Prostate gland (tissue), 2 donors: ENCODE measurements at regions not wholly inside any gene's neighbourhood (a gene's known extent, or its start where the extent isn't known, plus 50 kb on each side); places are given as distances from the start of the nearest gene placed in this dataset.

Experiments used
- DNase-seq: peaks from one replicate; pipeline ENCODE4 v3.0.0-alpha.2; 2019; ENCODE audit warnings: low spot score
- H3K27ac ChIP-seq, 2 donors: fragments of 200-600 bp; sonication (generic); 2 replicates each; pipeline ENCODE4 v1.5.1; 2017 to 2019
- H3K27me3 ChIP-seq: fragments of 200-600 bp; sonication (generic); replicated peaks from 2 replicates; pipeline ENCODE4 v1.5.1; 2019; ENCODE audit not compliant: insufficient read depth
- H3K36me3 ChIP-seq, 2 donors: fragments of 200-600 bp; sonication (generic); 1 replicate in 1 of 2; 2 replicates in 1 of 2; pipeline versions ENCODE4 v1.5.1 to v1.8.1; 2017 to 2019
- H3K4me1 ChIP-seq: fragments of 200-600 bp; sonication (generic); replicated peaks from 2 replicates; pipeline ENCODE4 v1.5.1; 2019
- H3K4me3 ChIP-seq, 2 donors: fragments of 200-600 bp; sonication (generic); 2 replicates each; pipeline ENCODE4 v1.5.1; 2017 to 2019
- H3K9me3 ChIP-seq: fragments of 200-600 bp; sonication (generic); 2 replicates; pipeline ENCODE4 v1.5.1; 2017
- POLR2A ChIP-seq: fragments of 450-650 bp; IDR thresholded peaks from one replicate; pipeline ENCODE4 v1.6.1; 2016; ENCODE audit warnings: antibody characterized with exemption, mild to moderate bottlenecking
- POLR2AphosphoS5 ChIP-seq: sonication (generic); formaldehyde crosslinking; IDR thresholded peaks from one replicate; pipeline ENCODE4 v1.6.1; 2017; ENCODE audit warnings: antibody characterized with exemption
- WGBS: methylation state at CpG from one replicate; pipeline ENCODE4 v1.1.5; 2018; 5-methylcytosine and 5-hydroxymethylcytosine counted together
- intact Hi-C: fragments of 100-400 bp; cut with DNase I; formaldehyde crosslinking; loops from one replicate; pipeline ENCODE4 v1.14.2; 2022
- TF ChIP-seq, protein P1 (sequence below), 4 experiments: fragments of 200-600 bp in 2 of 4; fragments of 450-650 bp in 2 of 4; sonication (generic) in 2 of 4; IDR thresholded peaks; 1 replicate in 3 of 4; 2 replicates in 1 of 4; pipeline ENCODE4 v1.5.1; 2016 to 2019; ENCODE audit warnings: antibody characterized with exemption in 4 of 4, mild to moderate bottlenecking in 2 of 4, moderate library complexity in 2 of 4

DNA sequence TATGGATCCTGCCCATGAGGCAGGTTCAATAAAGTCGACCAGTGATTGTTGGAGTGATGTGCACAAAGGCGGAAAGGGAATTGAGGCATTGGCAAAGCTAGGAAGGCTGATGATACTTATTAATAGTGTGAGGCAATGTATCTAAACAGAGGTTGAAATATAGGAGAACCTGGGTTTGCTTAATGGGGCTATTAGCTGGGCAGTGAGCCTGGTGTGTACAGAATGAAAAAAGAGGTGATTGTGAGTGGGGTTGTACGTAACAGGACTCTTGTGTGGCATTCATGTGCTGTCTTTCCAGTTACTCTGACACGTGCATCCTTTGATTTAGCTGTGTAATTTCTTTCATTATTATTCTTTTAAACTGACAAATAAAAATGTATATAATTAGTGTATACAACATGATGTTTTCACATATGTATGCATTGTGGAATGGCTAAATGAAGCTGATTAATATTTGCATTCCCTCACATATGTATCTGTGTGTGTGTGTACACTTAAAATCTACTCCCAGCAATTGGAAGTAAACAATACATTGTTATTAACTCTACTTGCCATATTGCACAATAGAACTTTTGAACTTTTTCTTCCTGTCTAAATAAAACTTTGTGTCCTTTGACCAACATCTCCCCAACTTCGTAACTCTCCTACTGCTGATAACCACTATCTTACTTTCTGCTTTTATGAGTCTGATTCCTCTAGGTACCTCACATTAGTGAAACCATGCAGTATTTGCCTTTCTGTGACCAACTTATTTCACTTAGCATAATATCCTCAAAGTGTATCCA is 220.5 kb upstream of the SLC35B3 start:
- H3K36me3 ChIP-seq: no peaks in the 10 kb centered on the region
- no peak for DNase-seq
- TF ChIP-seq POLR2AphosphoS5: no peak
- TF ChIP-seq, protein P1, sequence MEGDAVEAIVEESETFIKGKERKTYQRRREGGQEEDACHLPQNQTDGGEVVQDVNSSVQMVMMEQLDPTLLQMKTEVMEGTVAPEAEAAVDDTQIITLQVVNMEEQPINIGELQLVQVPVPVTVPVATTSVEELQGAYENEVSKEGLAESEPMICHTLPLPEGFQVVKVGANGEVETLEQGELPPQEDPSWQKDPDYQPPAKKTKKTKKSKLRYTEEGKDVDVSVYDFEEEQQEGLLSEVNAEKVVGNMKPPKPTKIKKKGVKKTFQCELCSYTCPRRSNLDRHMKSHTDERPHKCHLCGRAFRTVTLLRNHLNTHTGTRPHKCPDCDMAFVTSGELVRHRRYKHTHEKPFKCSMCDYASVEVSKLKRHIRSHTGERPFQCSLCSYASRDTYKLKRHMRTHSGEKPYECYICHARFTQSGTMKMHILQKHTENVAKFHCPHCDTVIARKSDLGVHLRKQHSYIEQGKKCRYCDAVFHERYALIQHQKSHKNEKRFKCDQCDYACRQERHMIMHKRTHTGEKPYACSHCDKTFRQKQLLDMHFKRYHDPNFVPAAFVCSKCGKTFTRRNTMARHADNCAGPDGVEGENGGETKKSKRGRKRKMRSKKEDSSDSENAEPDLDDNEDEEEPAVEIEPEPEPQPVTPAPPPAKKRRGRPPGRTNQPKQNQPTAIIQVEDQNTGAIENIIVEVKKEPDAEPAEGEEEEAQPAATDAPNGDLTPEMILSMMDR (IDR thresholded peaks at IDR 0.05): no peak
- TF ChIP-seq POLR2A: no peak
- intact Hi-C loops: no loop called here
- H3K27me3 ChIP-seq: no peaks in the 10 kb centered on the region
- no peaks in the 10 kb centered on the region for H3K9me3 ChIP-seq
- no peak overlapping the region for H3K27ac ChIP-seq
- WGBS: 79% methylated on average over 5 of the region's 5 CpGs
- no peaks in the 10 kb centered on the region for H3K4me1 ChIP-seq
- H3K4me3 ChIP-seq: no peak overlapping the region

DNA sequence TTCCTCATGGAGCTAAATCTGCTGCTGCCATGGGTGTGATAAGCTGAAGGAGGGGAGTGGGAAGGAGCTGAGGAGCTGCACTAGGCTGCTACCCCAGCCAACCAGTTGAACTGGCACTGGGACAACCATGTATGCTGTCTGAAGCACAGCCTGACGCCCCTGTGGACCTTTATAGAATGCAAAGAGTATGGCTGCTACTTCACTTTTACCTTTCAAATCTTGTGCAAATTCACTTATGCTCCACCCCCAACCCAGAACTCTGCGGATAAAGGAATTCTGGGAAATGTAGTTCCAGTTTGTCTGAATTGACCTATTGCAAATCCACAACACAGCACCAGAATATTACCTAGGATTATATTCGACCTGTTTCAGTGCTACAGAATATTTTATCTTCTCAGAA is 217.4 kb upstream of the SLC35B3 start:
- Histone ChIP-seq H3K4me3 (no peak overlapping the region), H3K27ac (no peak overlapping the region), H3K9me3 (no peaks in the 10 kb centered on the region), H3K36me3 (no peaks in the 10 kb centered on the region), H3K27me3 (no peaks in the 10 kb centered on the region), H3K4me1 (no peaks in the 10 kb centered on the region)
- no peak for DNase-seq
- TF ChIP-seq, protein P1 (IDR thresholded peaks at IDR 0.05): no peak
- no peak for TF ChIP-seq POLR2AphosphoS5
- no peak for TF ChIP-seq POLR2A
- intact Hi-C loops: no loop called here
- 77% methylated on average over 3 of the region's 3 CpGs for WGBS

DNA sequence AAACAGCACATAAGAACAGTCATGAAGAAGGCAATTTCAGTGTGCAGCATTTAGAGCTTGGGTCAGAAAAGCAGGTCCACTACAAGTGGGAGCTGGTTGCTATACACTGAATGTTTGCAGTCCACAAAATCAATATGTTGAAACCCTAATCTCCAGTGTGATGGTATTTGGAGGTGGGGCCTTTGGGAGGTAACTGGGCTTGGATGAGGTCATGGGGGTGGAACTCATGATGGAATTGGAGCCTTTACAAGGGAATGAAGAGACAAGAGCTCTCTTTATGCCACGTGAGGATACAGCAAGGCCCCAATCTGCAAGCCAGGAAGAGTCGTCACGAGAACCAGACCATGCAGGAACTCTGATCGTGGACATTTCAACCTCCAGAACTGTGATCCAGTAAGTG is 216.7 kb upstream of the SLC35B3 start:
- no peaks in the 10 kb centered on the region for H3K4me1 ChIP-seq
- no peaks in the 10 kb centered on the region for H3K27me3 ChIP-seq
- H3K4me3 ChIP-seq: no peak overlapping the region
- H3K36me3 ChIP-seq: no peaks in the 10 kb centered on the region
- no peak for DNase-seq
- intact Hi-C loops: no loop called here
- 80% methylated on average over 4 of the region's 4 CpGs for WGBS
- TF ChIP-seq POLR2AphosphoS5 (no peak), POLR2A (no peak)
- TF ChIP-seq, protein P1 (IDR thresholded peaks at IDR 0.05): no peak
- H3K27ac ChIP-seq: no peak overlapping the region
- H3K9me3 ChIP-seq: no peaks in the 10 kb centered on the region

DNA sequence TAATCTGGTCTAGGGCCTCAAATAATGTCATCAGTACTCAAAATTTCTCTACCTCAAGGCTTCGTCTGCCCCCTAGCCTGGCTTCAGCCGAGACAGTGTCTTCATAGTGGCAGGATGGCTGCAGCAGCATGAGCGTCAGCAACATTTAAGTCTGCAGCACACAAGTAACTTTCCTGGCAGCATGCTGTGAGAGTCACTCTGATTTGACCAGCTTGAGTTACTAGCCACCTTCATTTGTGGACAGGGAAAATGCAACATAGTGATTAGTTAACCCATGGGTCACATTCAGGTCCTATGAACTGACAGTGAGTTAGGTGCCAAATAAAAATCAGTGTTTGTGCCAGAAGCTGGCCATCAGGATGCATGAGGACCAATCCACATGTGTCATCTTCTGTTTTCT is 209.9 kb upstream of the SLC35B3 start:
- Histone ChIP-seq H3K9me3 (no peaks in the 10 kb centered on the region), H3K27me3 (no peaks in the 10 kb centered on the region), H3K4me3 (no peak overlapping the region), H3K27ac (no peak overlapping the region), H3K4me1 (no peaks in the 10 kb centered on the region), H3K36me3 (no peaks in the 10 kb centered on the region)
- intact Hi-C loops: no loop called here
- WGBS: 90% methylated on average over 3 of the region's 3 CpGs
- no peak for DNase-seq
- TF ChIP-seq POLR2AphosphoS5: no peak
- TF ChIP-seq POLR2A: no peak
- TF ChIP-seq, protein P1 (IDR thresholded peaks at IDR 0.05): no peak

DNA sequence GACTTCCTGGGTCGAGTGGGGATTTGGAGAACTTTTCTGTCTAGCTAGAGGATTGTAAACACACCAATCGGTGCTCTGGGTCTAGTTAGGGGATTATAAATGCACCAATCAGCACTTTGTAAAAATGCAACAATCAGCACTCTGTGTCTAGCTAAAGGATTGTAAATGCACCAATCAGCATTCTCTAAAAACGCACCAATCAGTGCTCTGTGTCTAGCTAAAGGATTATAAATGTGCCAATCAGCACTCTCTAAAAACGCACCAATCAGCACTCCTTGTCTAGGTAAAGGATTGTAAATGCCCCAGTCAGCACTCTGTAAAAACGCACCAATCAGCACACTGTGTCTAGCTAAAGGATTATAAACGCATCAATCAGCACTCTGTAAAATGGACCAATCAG is 209.0 kb upstream of the SLC35B3 start:
- no peaks in the 10 kb centered on the region for H3K9me3 ChIP-seq
- DNase-seq: no peak
- no peaks in the 10 kb centered on the region for H3K36me3 ChIP-seq
- 95% methylated on average over 6 of the region's 6 CpGs for WGBS
- H3K27me3 ChIP-seq: no peaks in the 10 kb centered on the region
- H3K4me1 ChIP-seq: no peaks in the 10 kb centered on the region
- no peak overlapping the region for H3K27ac ChIP-seq
- TF ChIP-seq, protein P1 (IDR thresholded peaks at IDR 0.05): no peak
- TF ChIP-seq POLR2AphosphoS5: no peak
- no peak for TF ChIP-seq POLR2A
- no peak overlapping the region for H3K4me3 ChIP-seq
- intact Hi-C loops: no loop called here
